ENCODE measurements at regions not wholly inside any gene's neighbourhood (a gene's known extent, or its start where the extent isn't known, plus 50 kb on each side); places are given as distances from the start of the nearest gene placed in this dataset.
"Not testable (repeated sequence)": the region's sequence is repeated elsewhere in the genome, so short reads cannot be mapped to it uniquely, and the experiment has no call there.

DNA sequence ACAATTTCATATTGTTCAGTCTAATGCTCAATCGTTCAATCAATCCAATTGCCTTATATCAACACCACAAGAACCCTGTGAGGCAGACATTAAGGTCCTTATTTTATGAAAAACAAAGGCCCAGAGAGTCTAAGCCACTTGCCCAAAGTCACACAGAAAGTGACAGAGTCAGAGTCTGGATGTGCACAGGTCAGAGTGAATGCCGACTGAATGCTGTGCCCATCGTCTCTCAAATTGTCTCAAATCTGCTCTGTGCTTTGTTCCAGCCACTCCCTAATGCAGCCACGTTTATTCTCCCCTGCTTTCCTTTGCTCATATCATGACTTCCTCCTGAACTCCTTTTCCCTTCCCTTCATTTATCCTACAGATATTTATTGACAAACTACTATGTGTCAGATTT, 558.3 kb downstream of the MATN1 start:
- no peak for DNase-seq

DNA sequence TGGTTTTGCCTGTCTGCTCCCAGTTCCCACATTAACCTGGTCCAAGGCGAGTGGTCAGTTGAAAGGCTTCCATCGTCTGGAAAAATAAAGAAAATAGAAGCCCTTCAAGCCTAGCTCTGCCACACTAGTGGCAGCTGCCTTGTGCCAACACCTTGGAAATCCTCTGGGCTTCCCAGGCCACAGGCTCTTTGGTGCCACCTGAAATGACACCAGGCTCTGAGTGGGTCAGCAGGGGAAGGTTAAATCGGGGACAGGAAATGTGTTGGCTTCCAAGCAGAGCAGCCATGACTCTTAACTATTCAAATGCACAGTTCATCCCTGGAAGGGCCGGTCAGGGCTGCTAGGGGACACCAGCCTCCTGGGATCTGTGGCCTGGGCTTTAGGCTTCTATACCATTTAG, 558.7 kb downstream of the MATN1 start:
- no peak for DNase-seq

DNA sequence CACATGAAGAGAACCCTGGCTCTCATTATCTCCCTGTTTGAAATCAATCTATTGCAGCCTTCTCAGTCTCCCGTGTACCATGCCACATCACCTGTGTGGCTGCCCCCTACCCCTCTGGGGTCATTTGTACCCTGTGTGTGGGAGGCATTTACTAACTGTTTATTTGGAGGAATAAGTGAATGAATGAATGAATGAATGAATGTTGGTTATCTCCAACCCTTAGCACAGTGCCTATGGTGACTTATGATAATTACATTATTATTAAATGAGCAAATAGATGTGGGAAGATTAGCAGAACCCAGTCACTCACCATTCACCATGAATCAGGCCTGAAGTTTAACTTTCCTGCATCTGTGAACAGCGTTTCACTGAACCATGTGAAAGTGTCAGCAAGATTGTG, 560.8 kb downstream of the MATN1 start:
- DNase-seq, result no peak

DNA sequence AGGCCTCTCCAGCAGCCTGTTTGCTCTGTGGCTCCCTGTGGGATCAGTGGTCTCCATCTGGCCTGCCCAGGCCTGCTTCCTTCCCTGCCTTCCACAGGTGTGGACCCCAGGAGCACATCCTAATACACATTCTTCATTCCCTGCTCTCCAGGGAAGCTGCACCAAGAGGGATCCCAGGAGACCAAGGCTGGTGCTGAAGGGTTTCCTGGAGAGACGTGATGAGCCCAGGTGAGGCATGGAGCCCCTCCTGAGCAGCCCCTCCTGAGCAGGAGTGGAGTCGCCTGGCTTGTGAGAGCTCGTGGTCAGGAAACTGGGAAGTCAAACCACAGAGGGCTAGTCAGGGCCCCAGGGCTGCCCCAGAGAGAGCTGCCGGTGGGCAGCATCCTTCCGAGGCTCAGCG, 561.4 kb downstream of the MATN1 start:
- no peak for DNase-seq

DNA sequence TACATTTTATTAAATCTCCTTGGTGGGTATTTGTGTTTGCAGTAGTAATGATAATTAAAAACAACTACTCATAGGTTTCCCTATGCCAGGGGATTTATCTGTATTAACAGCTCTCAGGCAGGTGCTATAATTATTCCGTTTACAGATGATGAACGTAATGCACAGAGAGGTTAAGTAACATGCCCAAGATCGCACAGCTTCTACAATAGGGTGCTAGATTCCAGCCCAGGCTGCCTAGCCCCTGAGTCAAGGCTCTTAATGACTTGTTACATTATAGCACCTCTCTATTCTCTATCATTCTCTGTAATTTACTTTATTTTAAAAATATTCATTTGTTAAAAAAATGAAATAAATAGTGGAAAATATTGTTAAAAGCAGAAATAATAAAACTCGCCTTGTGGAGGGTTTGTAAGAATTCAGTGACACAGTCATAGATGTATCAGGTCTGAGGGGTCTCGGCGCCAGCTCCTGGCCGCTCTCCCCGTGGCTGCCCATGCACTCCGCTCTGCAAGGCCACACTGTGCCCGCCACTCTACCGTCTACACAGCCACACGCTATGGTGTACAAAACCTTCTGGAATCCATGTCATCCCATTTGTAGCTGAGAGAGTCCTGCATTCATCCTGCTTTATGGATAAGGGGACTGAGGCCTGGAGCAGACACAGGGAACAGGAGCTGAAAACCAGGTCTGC, 562.2 kb downstream of the MATN1 start:
- no peak for DNase-seq

DNA sequence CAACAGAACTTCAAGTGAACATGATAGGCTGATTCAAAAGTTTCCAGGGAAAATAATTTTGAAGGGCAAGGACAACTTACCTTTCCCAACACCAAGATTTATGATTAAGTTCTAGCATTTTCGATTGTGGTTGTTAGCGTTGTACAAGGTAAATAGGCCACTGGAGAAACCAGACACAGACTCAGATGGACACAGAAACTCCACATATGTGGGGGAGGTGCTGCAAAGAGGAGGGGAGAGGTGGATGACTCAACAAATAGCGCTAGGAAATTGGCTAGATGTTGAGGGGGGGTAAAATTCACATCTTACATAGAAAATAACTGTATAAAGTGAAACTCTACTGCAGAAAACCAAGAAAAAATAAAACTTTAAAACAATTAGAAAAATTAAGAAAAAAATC, 564.4 kb downstream of the MATN1 start:
- DNase-seq, result no peak

DNA sequence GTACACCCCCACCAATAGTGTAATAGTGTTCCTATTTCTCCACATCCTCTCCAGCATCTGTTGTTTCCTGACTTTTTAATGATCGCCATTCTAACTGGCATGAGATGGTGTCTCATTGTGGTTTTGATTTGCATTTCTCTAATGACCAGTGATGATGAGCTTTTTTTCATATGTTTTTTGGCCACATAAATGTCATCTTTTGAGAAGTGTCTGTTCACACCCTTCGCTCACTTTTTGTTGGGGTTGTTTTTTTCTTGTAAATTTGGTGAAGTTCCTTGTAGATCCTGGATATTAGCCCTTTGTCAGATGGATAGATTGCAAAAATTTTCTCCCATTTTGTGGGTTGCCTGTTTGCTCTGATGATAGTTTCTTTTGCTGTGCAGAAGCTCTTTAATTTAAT, 567.7 kb downstream of the MATN1 start:
- DNase-seq, result not testable (repeated sequence)

DNA sequence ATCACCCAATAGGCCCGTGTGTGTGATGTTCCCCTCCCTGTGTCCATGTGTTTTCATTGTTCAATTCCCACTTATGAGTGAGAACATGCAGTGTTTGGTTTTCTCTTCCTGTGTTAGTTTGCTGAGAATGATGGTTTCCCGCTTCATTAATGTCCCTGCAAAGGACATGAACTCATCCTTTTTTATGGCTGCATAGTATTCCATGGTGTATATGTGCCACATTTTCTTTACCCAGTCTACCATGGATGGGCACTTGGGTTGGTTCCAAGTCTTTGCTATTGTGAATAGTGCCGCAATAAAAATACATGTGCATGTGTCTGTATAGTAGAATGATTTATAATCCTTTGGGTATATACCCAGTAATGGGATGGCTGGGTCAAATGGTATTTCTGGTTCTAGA, 568.1 kb downstream of the MATN1 start:
- DNase-seq, result not testable (repeated sequence)

DNA sequence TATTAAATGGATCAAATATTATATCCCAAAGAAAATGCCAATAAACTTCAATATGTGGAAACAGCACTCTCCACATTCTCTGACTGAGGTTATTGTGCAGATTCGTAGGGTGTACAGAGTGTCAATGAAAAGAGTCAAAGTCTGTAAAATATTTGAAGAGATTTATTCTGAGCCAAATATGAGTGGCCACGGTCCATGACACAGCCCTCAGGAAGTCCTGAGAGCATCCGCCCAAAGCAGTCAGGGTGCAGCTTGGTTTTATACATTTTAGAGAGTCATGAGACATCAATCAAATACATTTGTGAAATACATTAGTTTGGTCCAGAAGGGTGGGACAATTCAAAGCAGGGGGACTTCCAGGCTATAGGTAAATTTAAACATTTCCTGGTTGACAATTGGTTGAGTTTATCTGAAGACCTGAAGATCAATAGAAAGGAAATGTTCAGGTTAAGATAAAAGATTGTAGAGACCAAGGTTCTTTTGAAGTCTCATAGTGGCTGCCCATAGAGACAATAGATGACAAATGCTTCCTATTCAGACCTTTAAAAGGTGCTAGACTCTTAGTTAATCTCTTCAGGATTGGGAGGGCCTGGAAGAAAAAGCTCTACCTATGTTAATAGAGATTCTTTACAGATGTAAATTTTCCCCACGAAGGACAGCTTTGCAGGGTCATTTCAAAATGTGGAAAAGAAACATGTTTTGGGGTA, 569.5 kb downstream of the MATN1 start:
- no peak for DNase-seq

DNA sequence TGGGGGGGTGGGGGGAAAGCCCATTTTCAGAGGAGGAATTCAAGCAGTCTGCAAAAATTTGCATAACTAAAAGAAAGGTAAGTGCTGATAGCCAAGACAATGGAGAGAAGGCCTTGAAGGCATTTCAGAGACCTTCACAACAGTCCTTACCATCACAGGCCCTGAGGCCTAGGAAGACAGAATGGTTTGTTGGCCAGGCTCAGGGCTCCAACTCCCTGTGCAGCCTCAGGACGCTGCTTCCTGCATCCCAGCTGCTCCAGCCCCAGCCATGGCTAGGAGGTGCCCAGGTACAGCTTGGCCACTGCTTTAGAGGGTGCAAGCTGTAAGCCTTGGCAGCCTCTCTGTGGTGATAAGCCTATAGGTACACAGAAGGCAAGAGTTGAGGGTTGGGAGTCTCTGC, 571.6 kb downstream of the MATN1 start:
- no peak for DNase-seq

DNA sequence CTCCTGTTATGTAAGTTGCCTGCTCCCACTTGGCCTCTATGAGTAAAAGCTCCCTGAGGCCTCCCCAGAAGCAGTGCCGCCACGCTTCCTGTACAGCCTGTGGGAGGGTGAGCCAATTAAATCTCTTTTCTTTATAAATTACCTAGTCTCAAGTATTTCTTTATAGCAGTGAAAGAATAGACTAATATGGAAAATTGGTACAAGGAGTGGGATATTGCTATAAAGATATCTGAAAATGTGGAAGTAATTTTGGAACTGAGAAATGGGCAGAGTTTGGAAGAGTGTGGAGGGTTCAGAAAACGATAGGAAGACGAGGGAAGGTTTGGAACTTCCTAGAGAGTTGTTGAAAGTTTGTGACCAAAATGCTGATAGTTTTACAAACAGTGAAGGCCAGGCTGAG, 572.3 kb downstream of the MATN1 start:
- no peak for DNase-seq

DNA sequence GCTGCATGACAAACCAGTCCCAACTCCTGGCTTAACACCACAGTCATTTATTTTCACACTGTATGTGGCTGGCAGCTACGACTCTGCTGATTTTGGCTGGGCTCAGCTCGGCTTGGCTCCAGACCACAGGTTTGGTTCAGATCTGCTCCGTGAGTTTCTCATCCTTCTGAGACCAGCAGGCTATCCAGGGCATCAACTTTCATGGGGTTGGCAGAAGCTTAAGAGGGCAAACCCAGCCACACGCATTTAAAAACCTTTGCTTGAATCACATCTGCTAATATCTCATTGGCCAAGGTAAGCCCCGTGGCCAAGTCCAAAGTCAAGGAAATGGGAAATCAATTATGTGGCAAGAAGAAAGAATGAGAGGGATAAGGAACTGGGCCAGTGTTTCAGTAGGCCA, 574.2 kb downstream of the MATN1 start:
- no peak for DNase-seq

DNA sequence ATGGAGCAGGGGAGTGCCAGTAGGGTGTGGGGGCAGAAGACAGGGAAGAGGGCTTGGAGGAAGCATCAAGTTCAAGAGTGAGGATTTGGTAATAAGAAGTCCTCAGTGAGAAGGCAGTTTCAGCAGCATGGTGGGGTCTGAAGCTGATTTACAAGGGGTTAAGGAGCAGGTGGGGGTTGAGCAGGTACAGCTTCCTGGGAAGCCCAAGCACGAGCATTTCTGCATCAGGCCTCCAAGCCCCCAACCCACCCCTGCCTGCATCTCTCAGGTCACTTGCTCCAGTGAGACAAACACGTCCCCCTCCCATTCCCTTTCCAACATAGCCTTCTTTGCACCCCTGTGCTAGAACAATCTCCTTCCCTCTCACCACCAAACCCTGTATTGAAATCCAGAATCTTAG, 574.7 kb downstream of the MATN1 start:
- DNase-seq, result no peak

DNA sequence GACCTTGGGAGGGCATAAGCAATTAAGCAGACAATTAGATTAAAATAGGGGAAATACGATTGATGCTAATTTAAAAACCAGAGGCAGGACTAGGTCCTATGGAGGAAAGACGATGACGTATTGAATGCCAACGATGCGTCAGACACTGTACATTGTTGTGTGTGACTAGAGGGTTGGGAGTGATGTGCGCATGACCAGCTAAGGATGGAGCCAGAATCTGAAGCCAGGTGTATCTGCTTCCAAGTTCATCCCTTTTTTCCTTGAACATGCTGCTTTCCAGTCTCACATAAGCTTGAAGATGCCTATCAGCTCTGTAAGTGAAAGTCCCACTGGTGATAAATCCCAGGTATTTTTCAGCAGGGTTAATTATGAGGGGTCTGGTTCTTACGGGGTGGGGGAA, 576.2 kb downstream of the MATN1 start:
- DNase-seq, result no peak

DNA sequence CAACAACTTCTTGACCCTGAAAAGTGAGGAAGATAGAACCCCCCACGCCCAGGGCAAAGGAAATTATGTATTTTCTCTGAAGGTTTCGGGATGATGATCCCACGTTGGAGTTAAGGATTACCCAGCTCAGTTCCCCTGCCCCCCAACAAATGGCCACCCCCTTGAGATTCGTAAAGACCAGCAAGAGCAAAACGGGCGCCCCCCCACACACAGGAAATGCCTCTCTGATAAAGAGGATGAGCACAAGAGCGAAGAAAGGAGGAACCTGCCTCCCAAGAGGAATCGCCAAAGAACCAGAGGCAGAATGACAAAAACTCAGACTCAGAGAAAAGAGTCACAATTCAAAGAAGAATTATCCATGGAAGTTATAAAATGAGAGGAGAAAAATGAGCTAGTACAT, 576.9 kb downstream of the MATN1 start:
- DNase-seq, result no peak

DNA sequence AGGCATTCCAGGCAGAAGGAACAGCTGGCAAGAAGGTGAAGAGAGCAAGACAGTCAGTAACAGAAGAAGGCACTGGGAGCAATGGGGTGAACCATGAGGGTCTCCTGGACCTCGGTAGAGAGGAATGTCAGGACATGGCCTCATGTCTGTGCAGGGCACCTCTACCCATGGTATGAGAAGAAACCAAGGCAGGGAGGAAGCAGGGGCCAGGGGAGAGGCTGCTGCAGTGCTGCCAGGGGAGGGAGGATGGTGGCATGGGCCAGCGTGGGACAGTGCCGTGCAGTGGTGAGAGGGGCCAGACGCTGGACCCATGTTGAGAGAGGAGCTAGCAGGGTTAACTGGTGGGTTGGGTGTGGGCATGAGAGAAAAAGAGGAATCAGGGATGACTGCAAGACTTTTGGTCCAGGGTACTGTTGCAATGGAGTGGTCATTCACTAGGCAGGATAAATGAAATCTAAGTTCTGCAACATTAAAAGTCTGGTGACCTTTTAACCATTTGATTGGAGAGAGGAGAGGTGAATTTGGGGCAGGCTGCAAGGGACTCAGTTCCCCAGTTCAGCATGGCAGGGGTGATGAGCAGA, 577.6 kb downstream of the MATN1 start:
- DNase-seq, result no peak

DNA sequence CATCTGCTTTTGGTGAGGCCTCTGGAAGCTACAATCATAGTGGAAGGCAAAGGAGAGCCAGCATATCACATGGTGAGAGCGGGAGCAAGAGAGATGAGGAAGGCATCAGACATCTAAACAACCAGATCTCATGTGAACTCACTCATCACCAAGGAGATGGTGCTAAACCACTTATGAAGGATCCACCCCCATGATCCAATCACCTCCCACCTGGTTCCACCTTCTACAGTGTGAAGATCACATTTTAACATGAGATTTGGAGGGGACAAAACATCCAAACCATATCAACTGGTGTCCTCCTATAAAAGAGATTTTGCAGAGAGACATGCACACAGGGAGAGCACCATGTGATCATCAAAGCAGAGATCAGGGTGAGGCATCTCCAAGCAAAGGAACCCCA, 578.6 kb downstream of the MATN1 start:
- no peak for DNase-seq

DNA sequence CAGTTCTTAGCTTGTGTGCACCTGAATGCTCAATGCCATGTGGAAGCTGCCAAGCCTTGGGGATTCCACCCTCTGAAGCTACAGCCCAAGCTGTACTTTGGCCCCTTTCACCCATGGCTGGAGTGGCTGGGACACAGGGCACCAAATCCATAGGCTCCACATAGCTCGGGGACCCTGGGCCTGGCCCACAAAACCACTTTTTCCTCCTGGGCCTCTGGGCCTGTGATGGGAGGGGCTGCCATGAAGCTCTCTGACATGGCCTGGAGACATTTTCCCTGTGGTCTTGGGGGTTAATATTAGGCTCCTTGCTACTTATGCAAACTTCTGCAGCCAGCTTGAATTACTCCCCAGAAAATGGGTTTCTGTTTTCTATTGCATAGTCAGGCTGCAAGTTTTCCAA, 579.9 kb downstream of the MATN1 start:
- no peak for DNase-seq

DNA sequence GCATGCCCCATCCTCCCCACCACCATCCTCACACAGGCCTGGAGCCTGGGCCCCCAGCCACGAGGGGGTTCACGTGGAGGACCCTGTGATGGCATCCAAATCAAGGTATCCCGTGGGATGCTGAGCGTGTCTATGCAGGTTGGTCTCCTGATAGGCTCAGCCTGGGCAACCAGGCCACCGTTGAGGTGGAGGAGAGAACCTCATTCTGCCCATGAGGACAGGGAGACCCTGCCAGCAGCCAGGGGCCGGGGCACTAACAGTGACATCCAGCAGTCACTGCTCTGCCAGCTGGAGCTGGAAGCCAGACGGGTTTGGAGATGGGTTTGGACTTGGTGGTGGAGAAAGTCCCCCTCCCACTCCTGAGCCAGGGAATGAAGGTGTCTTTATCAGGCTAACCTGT, 582.8 kb downstream of the MATN1 start:
- no peak for DNase-seq

DNA sequence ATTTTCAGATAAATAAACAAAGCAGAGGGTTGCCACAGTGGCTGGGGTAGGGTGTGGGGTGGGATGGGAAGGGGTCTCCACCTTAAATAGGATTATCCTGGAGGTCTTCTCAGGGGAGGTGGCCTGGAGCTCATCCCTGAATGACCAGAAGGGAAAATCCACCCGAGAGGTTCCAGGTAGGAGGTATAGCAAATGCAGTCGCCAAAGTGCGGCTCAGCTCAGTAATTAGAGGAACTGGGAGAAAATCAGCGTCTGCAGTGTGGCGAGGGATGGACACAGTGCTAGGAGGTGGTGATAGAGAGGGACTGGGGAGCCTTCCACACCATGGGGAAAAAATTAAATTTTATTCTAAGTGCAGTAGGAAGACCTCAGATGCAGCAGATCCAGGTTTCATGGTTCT, 584.5 kb downstream of the MATN1 start:
- no peak for DNase-seq

DNA sequence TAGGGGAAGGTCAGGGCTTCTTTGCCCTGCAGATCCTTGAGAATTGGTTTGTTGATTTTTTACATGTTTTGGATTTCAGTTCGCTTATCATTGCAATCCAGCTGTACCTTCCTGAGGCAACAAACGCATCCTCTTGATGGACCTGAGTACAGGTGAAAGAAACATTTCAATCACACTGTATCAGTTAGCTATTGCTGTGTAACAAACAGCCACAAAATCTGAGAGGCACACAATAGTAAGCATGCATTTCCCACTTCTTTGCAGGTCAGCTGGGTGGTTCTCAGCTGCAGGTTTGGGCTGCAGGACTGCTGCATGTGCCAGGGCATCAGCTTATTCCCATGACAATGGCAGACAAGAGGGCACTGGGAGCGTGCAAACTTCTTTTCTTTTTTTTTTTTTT, 586.4 kb downstream of the MATN1 start:
- no peak for DNase-seq

DNA sequence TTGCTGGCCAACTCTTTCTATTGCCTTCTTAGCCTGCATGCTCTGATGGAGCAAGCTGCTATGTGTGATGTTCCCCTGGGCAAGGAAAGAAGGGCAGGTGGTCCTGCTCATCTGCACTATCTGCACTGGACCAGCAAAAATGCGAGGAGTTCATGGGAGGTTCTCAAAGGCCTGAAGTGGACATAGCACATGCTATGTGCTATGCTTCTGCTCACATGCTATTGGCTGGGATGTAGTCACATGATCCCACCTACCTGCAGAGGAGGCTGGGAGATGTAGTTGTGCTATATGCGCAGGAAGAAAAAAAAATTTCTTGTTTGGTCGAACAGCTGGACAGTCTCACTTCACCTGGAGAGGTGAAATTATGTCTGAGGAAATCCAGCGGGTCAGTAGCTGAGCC, 587.7 kb downstream of the MATN1 start:
- no peak for DNase-seq

DNA sequence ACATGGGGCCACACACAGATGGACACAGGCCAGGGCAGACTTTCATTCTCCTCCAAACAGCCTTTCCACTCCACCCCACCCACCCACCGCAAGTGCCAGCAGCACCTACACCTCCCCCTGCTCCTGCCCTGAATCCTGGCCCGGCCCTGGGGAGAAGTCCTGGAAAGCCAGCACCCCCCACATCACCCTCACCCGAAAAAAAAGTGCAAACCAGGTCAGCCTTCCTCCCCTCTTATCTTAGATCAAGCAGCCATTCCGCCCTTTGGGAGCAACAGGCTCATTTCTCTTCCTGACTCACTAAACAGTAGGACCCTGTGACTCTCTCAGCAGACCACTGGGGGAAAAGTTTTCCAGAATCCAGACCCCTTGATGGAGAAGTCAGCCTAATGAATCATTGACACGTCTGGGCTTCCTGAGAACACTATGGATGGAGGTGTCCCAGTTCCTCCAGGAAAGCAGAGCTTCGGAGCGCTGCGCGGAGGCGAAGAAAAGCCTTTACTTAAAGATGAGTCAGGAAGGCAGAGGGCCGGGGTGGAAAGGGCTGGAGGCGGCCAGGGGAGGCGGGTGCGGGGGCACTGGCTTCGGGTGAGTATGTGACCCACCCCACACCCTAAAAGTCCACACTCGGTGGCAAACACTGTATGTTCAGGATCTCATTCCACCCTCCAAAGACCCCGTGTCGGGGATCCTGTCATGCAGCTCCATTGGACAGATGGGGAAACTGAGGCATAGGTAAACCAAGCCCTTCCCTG, 588.7 kb downstream of the MATN1 start:
- no peak for DNase-seq

All from NCI-H187 (cell line).